H1 (cell line): ENCODE measurements at regions not wholly inside any gene's neighbourhood (a gene's known extent, or its start where the extent isn't known, plus 50 kb on each side); places are given as distances from the start of the nearest gene placed in this dataset.

ENCODE experiments used
- CTCF ChIA-PET: fragments of 300-600 bp; sonication (Branson Sonifier 250); formaldehyde crosslinking; loops from one replicate; lab custom pipeline; 2021; ENCODE audit not compliant: partially characterized antibody; lab: Charles Lee
- POLR2A ChIA-PET: fragments of 300-600 bp; sonication (Branson Sonifier 250); formaldehyde crosslinking; loops from one replicate; lab custom pipeline; 2021; ENCODE audit warnings: inconsistent platforms; ENCODE audit not compliant: partially characterized antibody; lab: Charles Lee
- DNase-seq, 2 experiments: peaks; one replicate each; pipeline versions ENCODE4 v3.0.0 to v3.0.0-alpha.2; 2010 to 2022; ENCODE audit warnings: low spot score in 2 of 2, low read depth in 1 of 2, mixed read lengths in 1 of 2
- FAIRE-seq: peaks from 2 replicates; lab custom pipeline; 2011; peaks lifted over from hg19 to GRCh38; lab: Jason Lieb, UNC
- H2AFZ ChIP-seq: 2 replicates; pipeline ENCODE4 v1.8.1; 2012; ENCODE audit warnings: low read length, inconsistent platforms
- H2AK5ac ChIP-seq: 2 replicates; pipeline ENCODE4 v1.6.1; 2013; ENCODE audit warnings: low read depth, low read length
- H2BK120ac ChIP-seq: replicated peaks from 2 replicates; pipeline ENCODE3; 2013; ENCODE audit warnings: low read depth, low read length, inconsistent platforms
- H2BK12ac ChIP-seq: 2 replicates; pipeline ENCODE4 v1.6.1; 2013; ENCODE audit warnings: low read depth, low read length
- H2BK15ac ChIP-seq: 2 replicates; pipeline ENCODE4 v1.6.1; 2013; ENCODE audit warnings: low read length
- H2BK20ac ChIP-seq: 2 replicates; pipeline ENCODE4 v1.6.1; 2013; ENCODE audit warnings: low read length
- H2BK5ac ChIP-seq: 2 replicates; pipeline ENCODE4 v1.6.1; 2013; ENCODE audit warnings: low read depth, low read length
- H3K14ac ChIP-seq: 2 replicates; pipeline ENCODE4 v1.6.1; 2013; ENCODE audit warnings: inconsistent platforms; ENCODE audit not compliant: insufficient read length
- H3K18ac ChIP-seq: 2 replicates; pipeline ENCODE4 v1.6.1; 2013; ENCODE audit warnings: low read length; ENCODE audit errors: extremely low read depth
- H3K23ac ChIP-seq: 2 replicates; pipeline ENCODE4 v1.6.1; 2013; ENCODE audit warnings: inconsistent platforms; ENCODE audit not compliant: insufficient read length
- H3K23me2 ChIP-seq: 2 replicates; pipeline ENCODE4 v1.6.1; 2013; ENCODE audit warnings: low read depth, low read length
- H3K27ac ChIP-seq: 2 replicates; pipeline ENCODE4 v1.6.1; 2011; ENCODE audit warnings: low read depth, low read length, inconsistent platforms
- H3K27me3 ChIP-seq, 4 experiments: replicated peaks in 1 of 4; 1 replicate in 1 of 4; 2 replicates in 3 of 4; pipeline versions ENCODE4 v1.6.1 to v1.8.1; 2011 to 2013; ENCODE audit warnings: low read length in 3 of 4, mild to moderate bottlenecking in 3 of 4, inconsistent platforms in 2 of 4, mixed read lengths in 2 of 4, moderate library complexity in 1 of 4; ENCODE audit not compliant: control insufficient read depth in 3 of 4, insufficient read depth in 3 of 4; ENCODE audit errors: extremely low read depth in 1 of 4
- H3K36me3 ChIP-seq, 4 experiments: 2 replicates each; pipeline versions ENCODE4 v1.6.1 to v1.8.1; 2011 to 2013; ENCODE audit warnings: mild to moderate bottlenecking in 4 of 4, low read length in 3 of 4, moderate library complexity in 2 of 4, control low read depth in 1 of 4, inconsistent platforms in 1 of 4; ENCODE audit not compliant: insufficient read depth in 4 of 4, control insufficient read depth in 2 of 4
- H3K4ac ChIP-seq: replicated peaks from 2 replicates; pipeline ENCODE3; 2013; ENCODE audit warnings: low read length, low read depth, mixed read lengths, inconsistent platforms; ENCODE audit not compliant: insufficient read length
- H3K4me1 ChIP-seq, 4 experiments: replicated peaks in 1 of 4; 1 replicate in 1 of 4; 2 replicates in 3 of 4; pipeline versions ENCODE4 v1.6.1 to v1.8.1; 2011 to 2013; ENCODE audit warnings: low read length in 3 of 4, inconsistent platforms in 2 of 4, mixed read lengths in 1 of 4; ENCODE audit not compliant: insufficient read depth in 4 of 4, control insufficient read depth in 3 of 4
- H3K4me2 ChIP-seq, 2 experiments: 2 replicates each; pipeline versions ENCODE4 v1.6.1 to v1.8.1; 2011 to 2013; ENCODE audit warnings: low read depth in 2 of 2, low read length in 2 of 2, control low read depth in 1 of 2, inconsistent platforms in 1 of 2, mild to moderate bottlenecking in 1 of 2; ENCODE audit not compliant: insufficient read depth in 1 of 2
- H3K4me3 ChIP-seq, 4 experiments: fragments of 200-600, 300-600 bp in 1 of 4; sonication (generic), shearing (Covaris generic), sonication (Bioruptor Twin) in 1 of 4; 2 replicates each; pipeline versions ENCODE4 v1.5.1 to v1.8.1; 2011 to 2016; ENCODE audit warnings: low read length in 4 of 4, low read depth in 3 of 4, control low read depth in 2 of 4, inconsistent platforms in 2 of 4, mild to moderate bottlenecking in 2 of 4, mixed read lengths in 1 of 4, moderate library complexity in 1 of 4; ENCODE audit not compliant: insufficient read depth in 2 of 4; ENCODE audit errors: extremely low read depth in 1 of 4
- H3K56ac ChIP-seq: replicated peaks from 2 replicates; pipeline ENCODE3; 2013; ENCODE audit warnings: low read depth, mild to moderate bottlenecking, mixed read lengths, low read length, inconsistent platforms; ENCODE audit not compliant: insufficient read length
- H3K79me1 ChIP-seq: 2 replicates; pipeline ENCODE4 v1.6.1; 2013; ENCODE audit warnings: low read depth, low read length, control low read depth
- H3K79me2 ChIP-seq, 2 experiments: 2 replicates each; pipeline versions ENCODE4 v1.6.1 to v1.8.1; 2012 to 2013; ENCODE audit warnings: low read length in 2 of 2, mild to moderate bottlenecking in 2 of 2, inconsistent platforms in 1 of 2; ENCODE audit not compliant: insufficient read depth in 2 of 2, control insufficient read depth in 1 of 2
- H3K9ac ChIP-seq, 4 experiments: replicated peaks in 1 of 4; 1 replicate in 1 of 4; 2 replicates in 3 of 4; pipeline versions ENCODE4 v1.6.1 to v1.8.1; 2011 to 2013; ENCODE audit warnings: low read depth in 3 of 4, low read length in 3 of 4, control low read depth in 2 of 4, mild to moderate bottlenecking in 2 of 4, moderate library complexity in 2 of 4, inconsistent platforms in 1 of 4; ENCODE audit errors: extremely low read depth in 1 of 4
- H3K9me3 ChIP-seq, 2 experiments: 2 replicates each; pipeline versions ENCODE4 v1.6.1 to v1.8.1; 2012 to 2013; ENCODE audit warnings: mild to moderate bottlenecking in 2 of 2, moderate library complexity in 2 of 2, control low read depth in 1 of 2, inconsistent platforms in 1 of 2, low read depth in 1 of 2, low read length in 1 of 2, mixed read lengths in 1 of 2; ENCODE audit not compliant: insufficient read depth in 2 of 2
- H4K20me1 ChIP-seq, 2 experiments: replicated peaks in 1 of 2; 2 replicates each; pipeline versions ENCODE3 to v1.8.1; 2011 to 2013; ENCODE audit warnings: inconsistent platforms in 2 of 2, low read length in 2 of 2, mild to moderate bottlenecking in 1 of 2; ENCODE audit not compliant: insufficient read depth in 2 of 2, control insufficient read depth in 1 of 2
- H4K5ac ChIP-seq: 2 replicates; pipeline ENCODE4 v1.6.1; 2013; ENCODE audit warnings: low read length, low read depth, mixed read lengths, inconsistent platforms; ENCODE audit not compliant: insufficient read length
- H4K8ac ChIP-seq: 2 replicates; pipeline ENCODE4 v1.8.0; 2013; ENCODE audit warnings: mild to moderate bottlenecking, moderate library complexity, low read length, inconsistent platforms; ENCODE audit not compliant: insufficient read depth; ENCODE audit errors: extremely low read depth
- H4K91ac ChIP-seq: replicated peaks from 2 replicates; pipeline ENCODE3; 2013; ENCODE audit warnings: low read length, mixed read lengths, inconsistent platforms; ENCODE audit not compliant: insufficient read length
- BCL11A ChIP-seq, 2 experiments: IDR thresholded peaks; one replicate each; pipeline ENCODE4 v1.6.1; 2011; ENCODE audit warnings: low read depth in 2 of 2, low read length in 2 of 2, mild to moderate bottlenecking in 2 of 2
- BRCA1 ChIP-seq: IDR thresholded peaks from 2 replicates; pipeline ENCODE4 v1.6.1; 2012; ENCODE audit warnings: low read depth, low read length, improper control_type of control experiment
- HDAC6 ChIP-seq: IDR thresholded peaks from one replicate; pipeline ENCODE4 v1.7.1; 2012; ENCODE audit warnings: low read depth, mild to moderate bottlenecking, inconsistent platforms, low read length, moderate library complexity
- POLR2AphosphoS5 ChIP-seq: IDR thresholded peaks from 2 replicates; pipeline ENCODE4 v1.6.1; 2011; ENCODE audit warnings: low read depth, low read length
- RXRA ChIP-seq: IDR thresholded peaks from 2 replicates; pipeline ENCODE4 v1.6.1; 2011; ENCODE audit warnings: low read depth, mild to moderate bottlenecking, low read length, moderate library complexity; ENCODE audit not compliant: insufficient read depth
- TCF12 ChIP-seq: IDR thresholded peaks from 2 replicates; pipeline ENCODE4 v1.6.1; 2011; ENCODE audit warnings: low read depth, mild to moderate bottlenecking, low read length
- WGBS, 2 experiments: shearing (Covaris generic) in 1 of 2; methylation state at CpG; one replicate each; pipeline versions ENCODE4 v1.1.6 to v1.1.7; 2013 to 2015; ENCODE audit warnings: low lambda C conversion rate in 2 of 2, mixed read lengths in 2 of 2, inconsistent platforms in 1 of 2, low coverage in 1 of 2, missing lambda C conversion rate in 1 of 2; ENCODE audit not compliant: insufficient replicate concordance in 2 of 2, insufficient coverage in 1 of 2, insufficient read length in 1 of 2; ENCODE audit errors: extremely low coverage in 1 of 2, missing lambda C conversion rate in 1 of 2; 5-methylcytosine and 5-hydroxymethylcytosine counted together

GRCh38 chr9:13885258-13885657 is 428.7 kb downstream of the NFIB start:
- WGBS, 2 experiments = 100% methylated on average over 1 of the region's 1 CpG; no CpG with 5 or more reads in 1 of the 2 experiments
- no peaks in the 10 kb centered on the region for H3K36me3 ChIP-seq
- no peak for FAIRE-seq

More at GRCh38 chr9:13885258-13885657, 428.7 kb downstream of the NFIB start:
- Histone ChIP-seq H3K4me3 (no peak overlapping the region), H3K79me2 (no peaks in the 10 kb centered on the region), H3K4me1 (no peaks in the 10 kb centered on the region), H3K9ac (no peak overlapping the region), H4K5ac (no peak overlapping the region), H3K23ac (no peak overlapping the region), H3K27me3 (no peaks in the 10 kb centered on the region), H2AK5ac (no peak overlapping the region), H4K91ac (no peak overlapping the region), H3K23me2 (no peaks in the 10 kb centered on the region), H2BK120ac (no peak overlapping the region), H3K9me3 (no peaks in the 10 kb centered on the region), H4K20me1 (no peaks in the 10 kb centered on the region), H2BK5ac (no peak overlapping the region), H3K14ac (no peak overlapping the region), H2BK20ac (no peak overlapping the region), H2AFZ (no peak overlapping the region), H3K79me1 (no peaks in the 10 kb centered on the region), H3K4me2 (no peak overlapping the region), H3K56ac (no peak overlapping the region), H3K18ac (no peak overlapping the region), H3K4ac (no peak overlapping the region), H2BK12ac (no peak overlapping the region), H4K8ac (no peak overlapping the region), H3K27ac (no peak overlapping the region), H2BK15ac (no peak overlapping the region)
- CTCF ChIA-PET = no interaction called here
- POLR2A ChIA-PET = no interaction called here
- TF ChIP-seq TCF12 (no peak), HDAC6 (no peak), BRCA1 (no peak), POLR2AphosphoS5 (no peak), RXRA (no peak), BCL11A (IDR thresholded peaks at IDR 0.05; ENCODE audit: low read depth in 2 of 2, low read length in 2 of 2) (no peak)
- DNase-seq = no peak
